Hematopoietic multipotent progenitor cell treated with erythropoietin and hydrocortisone succinate and interleukin-3 and kit ligand, for 8 days (in vitro differentiated cells): ENCODE measurements at regions not wholly inside any gene's neighbourhood (a gene's known extent, or its start where the extent isn't known, plus 50 kb on each side); places are given as distances from the start of the nearest gene placed in this dataset.

Source experiments
- DNase-seq: peaks from one replicate; pipeline ENCODE4 v3.0.0-alpha.2; 2015

DNA sequence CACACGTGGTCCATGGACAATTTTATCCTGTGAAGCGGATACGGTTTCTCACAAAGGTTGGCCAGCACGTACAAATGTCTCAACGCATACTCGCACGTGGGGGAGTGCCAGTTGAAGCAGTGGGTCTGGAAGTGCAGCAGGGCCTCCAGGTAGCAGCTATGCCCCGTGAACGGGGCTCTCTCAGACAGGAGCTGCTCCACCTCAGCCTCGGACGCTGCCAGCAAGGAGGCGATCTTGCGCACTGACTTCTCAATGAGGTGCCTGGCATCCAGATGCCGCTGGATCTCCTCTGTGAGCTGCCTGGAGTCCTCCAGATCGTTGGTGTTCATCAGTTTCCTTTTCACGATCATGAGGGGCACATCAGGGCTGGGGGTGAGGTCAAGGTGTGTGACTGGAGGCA lies 2272.0 kb downstream of the PCDH9 start:
- DNase-seq, result no peak

DNA sequence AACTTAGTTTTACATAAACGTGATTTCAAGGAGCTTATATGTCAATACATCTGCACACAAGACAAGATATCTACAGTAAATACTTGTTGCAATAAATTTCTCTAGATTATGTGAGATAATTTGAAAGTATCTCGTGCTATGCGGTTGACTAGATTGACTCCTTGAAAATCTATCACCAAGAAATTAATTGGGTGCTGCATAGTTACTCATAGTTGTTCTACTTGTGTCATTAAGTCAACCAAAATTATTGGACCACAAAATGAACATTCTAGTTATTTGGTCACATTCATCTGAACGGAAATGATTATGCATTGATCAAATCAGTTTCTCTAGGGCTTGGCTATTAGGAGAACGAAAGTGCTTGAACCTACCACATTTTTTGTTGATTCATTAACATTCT lies 2291.5 kb downstream of the PCDH9 start:
- no peak for DNase-seq

DNA sequence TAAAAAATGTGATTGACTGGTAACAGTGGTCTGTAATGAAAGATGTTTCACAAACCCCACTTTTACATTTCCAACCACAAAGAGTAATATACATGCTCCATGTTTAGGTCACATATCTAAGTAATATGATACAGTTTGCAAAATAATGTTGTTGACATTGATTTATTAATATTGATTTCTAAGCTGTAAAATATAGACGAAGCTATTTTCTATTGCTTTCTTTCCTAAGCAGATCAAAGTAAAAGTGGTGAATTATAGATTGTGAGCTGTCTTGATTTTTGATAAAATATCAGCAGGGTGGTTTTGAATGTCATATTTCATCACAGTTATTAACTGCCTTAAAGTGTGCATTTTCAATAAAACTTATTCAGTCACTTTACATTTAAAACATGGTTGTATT lies 2292.8 kb downstream of the PCDH9 start:
- no peak for DNase-seq

DNA sequence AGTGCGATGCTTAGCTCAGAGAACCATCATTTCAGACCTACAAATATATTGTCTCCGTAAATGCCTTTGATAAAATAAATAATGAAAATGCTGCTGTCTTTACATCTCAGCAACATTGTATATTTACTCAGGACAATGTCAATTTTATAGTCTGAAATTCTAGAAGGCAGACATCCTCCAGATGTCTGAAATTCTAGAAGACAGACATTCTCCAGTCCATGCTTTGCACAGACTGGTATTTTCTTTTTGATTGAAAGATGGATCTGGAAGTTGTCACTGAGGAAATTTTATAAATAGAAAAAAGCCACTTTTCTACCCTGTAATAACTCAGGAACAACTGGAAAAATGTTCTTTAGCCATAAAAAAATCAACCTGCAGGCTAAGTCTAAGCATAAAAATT lies 2293.3 kb downstream of the PCDH9 start:
- DNase-seq, result no peak

DNA sequence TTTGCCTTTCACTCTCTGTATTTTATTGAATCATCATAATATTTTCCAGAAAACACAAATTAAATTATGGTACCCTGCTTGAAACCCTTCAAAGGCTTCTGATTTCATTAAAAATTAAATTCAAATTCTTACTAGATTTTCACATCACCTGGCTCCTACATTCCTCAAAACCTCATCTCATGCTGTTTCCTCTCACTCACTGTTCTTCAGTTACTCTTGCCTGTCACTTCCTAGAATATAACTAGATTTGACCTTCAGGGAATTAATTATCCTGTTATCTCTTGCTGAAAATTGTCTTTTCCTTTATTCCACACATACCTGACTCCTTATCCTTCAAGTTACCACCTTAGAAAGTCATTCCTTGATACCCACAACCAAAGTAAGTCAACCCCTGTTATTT lies 2294.7 kb downstream of the PCDH9 start:
- DNase-seq, result no peak

DNA sequence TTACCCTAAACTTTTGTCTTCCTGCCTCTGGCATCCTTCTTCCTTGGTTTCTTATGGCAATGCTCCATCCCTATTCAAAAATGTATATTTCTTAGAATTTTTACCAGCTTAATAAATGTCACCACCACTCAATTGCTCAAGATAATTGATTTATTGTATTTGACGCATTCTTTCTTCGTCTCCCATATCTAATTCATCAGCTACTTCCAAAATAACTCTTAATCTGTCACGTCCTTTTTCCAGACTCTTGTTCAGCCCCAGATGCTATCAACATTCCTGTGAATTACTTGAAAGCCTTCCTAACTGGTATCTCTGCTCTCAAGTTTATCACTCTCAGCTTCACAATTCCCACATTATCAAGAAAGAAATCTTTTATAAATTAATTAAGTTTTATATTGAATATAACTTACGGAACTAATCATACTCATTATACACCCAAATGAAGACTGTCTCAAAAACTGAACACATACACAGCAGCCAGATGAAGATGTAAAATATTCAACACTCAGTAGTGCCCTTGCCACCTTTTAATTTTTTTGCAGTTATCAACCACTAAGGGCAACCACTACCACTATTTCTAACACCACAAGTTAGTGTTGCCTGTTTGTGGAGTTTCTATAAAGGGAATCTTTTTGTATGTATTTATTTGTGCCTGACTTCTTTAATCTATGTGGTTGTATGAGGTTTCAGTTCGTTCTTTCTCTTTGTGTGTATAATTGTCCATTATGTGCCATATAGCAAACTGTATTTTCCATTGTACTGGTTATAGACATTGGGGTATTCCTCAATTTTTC lies 2295.4 kb downstream of the PCDH9 start:
- DNase-seq, result no peak

DNA sequence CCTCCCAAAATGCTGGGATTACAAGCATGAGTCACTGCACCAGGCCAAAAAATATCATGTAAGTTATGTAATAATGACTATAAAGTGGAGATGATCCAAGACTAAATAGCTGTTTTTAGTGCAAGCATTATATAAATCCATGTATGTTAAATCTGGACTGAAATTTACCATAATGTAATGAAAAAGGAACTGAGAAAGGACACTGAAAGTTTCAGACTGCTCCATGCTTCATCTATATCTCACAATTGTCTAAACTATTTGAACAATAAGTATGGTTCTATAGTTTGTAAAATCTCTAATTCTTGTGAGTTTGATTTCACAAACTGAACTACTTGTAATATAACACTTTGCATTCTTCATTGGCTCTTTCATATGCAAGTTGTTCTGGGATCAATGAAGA lies 2299.5 kb downstream of the PCDH9 start:
- no peak for DNase-seq

DNA sequence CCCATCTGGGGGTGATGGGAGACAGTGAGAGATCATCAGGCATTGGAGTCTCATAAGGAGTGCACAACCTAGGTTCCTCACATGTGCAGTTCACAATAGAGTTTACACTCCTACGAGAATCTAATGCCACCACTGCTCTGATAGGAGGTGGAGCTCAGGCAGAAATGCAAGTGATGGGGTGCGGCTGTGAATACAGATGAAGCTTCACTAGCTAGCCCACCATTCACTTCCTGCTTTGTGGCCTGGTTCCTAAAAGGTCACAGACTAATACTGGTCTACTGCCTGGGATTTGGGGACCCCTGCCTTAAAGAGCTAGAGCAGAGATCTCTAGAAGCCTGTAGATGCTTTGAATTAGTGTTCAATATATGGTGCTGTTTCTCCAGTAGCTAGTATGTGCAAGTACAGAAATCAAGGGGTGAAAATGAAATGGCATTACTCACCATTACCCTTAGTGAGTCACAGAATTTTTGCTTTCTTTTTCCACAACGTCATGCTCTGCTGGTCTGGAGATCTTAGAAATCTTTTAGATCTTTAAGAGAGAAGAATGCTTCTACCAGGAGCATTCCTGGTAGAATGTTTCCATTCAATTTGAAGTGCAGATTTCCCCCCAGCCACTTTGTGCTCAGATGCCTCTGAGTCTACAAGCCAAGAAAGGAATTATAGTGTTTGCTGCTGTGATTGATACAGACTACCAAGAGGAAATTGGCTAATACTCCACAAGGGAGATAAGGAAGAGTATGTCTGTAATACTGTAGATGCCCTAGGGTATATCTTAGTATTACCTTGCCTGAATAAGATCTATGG lies 2301.2 kb downstream of the PCDH9 start:
- DNase-seq, result no peak

DNA sequence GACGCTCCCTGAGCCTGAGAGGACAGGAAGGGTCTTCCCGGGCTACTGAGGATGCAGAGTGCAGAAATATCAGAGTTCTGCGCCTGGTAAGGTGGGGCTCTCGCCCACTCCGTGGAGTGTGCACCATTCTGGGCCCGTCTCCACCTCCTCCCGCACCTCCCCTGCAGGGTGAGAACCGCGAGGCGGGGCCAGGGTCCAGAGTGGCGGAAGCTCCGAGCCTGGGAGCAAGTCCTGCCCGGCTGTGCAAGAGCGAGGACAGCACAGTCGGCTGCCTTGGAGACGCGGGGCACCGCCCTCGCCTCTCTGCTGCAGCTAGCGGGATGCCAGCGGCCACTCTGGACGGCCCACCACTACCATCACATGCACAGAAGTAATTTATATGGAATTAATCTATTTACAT lies 2304.4 kb downstream of the PCDH9 start:
- no peak for DNase-seq

DNA sequence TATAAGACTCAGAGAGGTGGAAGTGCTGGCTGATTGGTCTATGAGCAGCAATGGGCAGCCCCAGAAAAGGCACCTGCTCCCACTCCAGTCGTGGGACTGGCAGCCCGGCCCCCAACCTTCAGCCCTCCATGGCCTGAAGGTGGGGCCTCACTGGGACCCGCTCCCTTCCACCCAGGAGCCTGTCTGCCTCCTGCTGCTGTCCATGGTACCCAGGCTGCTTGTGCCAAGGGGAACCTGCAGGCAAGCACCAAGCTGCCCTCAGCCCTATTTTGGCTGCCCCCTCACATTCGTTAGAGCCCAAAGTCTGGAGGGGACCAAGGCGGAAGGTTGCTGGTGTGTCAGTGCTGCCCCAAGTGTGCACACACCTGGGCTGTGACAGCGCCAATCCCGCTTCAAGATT lies 2304.9 kb downstream of the PCDH9 start:
- no peak for DNase-seq

DNA sequence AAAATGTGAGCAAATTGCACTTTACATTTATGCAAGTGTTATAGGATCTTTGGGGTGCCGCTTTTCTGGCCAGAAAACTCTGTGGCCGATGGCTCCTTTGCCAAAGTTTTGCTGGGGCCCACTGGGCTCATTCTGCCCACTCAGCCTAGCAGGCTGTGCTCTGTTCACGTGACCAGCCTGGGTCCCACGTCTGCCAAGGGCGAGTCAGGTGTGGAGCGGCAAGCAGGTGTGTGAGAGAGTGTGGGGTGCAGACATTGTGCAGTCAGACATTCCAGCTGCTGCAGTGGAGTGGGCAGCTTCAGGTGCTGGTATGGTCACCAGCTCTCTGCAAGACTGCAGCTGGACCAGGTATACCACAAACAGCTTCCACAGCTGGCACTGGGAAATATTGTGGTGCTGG lies 2305.7 kb downstream of the PCDH9 start:
- DNase-seq, result no peak

DNA sequence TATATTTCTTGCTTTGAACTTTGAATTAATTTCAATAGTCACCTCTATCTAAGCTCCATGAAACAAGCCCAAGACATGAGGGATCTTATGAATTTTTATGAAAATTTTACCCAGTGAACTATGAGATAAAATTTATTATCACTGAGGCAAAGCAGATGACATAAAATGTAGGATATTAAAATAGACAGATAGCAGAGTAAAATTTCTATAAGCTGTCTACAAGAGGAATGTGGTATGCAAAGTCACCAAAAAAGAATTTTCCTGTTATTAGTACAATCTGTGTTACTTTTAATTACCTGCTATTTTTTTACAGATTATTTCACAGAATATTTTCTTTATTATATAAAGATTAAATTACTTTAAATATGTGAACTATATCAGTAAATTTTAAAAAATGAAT lies 2312.6 kb downstream of the PCDH9 start:
- no peak for DNase-seq

DNA sequence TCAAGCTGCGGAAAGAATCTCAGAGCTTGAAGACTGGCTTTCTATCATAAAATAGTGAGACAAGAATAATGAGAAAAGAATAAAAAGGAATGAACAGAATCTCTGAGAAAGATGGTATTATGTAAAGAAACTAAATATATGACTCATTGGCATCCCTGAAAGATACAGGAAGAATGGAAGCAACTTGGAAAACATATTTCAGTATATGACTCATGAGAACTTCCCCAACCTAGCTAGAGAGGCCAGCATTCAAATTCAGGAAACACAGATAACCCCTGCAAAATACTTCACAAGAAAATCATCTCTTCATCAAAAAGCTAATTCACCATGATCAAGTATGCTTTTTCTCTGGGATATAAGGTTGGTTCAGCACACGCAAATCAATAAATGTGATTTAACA lies 2318.0 kb downstream of the PCDH9 start:
- DNase-seq, result no peak

DNA sequence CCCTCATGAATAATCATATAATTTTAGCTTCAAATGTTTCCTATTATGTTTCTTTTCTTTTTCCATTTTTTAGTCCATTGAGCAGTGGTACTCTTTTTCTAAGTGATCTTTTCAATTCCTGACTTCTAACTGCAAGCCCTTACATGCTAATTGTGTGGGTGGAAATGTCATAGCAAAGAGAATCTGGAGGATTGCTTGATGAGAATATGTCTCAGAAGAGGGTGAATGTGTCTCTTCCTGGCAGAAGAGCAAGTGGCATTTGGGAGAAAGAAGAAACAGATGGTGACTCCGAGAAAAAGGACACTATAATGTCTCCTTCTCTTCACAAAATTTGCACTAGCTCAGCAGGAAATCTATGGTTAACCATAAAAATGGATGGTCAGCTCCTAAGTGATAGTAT lies 2320.0 kb downstream of the PCDH9 start:
- no peak for DNase-seq

DNA sequence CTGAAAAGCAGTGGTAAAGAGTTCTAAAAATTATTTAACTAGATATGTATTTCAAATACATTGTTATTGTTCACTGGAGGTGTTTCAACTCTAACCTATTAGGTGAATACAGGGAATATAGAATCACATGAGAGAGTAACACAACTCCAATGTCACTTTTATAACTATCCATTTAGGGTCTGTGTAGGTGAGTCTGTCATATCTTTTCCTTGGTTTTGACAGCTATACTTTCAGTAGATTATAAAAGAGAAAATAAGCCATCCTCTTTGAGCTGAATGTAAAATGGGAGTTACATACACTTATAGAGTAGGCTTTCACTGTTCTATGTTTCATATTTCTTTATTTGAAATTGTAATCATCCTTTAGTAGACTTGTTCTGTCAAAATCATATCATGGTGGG lies 2321.0 kb downstream of the PCDH9 start:
- no peak for DNase-seq

DNA sequence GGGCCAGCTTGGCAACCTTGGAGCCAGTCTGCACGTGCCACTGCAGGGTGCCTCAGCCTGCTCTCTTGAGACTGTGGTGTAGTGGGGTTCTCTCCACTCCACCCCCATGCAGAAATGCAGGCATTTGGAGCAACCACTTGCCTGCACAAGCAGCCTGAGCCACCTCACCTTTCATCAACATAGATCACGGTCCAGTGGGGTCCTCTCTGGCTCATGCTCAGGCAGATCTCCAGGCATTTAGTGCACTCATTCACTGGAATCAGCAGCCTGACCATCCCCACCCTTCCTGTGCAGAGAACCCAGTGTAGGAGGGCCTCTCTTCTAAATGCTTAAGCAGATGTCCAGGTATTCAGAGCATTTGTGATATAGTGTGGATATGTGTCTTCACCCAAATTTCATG lies 2330.1 kb downstream of the PCDH9 start:
- DNase-seq, result no peak

DNA sequence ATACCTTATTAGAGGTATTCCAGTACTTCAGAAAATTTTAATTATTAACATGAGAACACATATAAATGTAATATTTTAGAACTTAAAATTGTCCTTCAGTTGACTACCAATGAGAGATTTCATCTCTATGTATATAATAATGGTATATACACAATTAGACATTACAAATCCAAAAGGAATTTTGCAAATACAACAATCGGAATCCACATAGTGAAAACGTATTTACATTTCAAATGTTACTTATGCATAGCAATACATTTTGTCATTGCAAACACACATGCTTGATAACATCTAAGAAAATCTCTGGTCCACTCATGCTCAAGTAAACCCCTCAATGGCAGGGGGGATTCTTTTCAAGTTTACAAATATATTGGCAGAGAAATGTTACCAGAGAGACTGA lies 2345.2 kb downstream of the PCDH9 start:
- no peak for DNase-seq

DNA sequence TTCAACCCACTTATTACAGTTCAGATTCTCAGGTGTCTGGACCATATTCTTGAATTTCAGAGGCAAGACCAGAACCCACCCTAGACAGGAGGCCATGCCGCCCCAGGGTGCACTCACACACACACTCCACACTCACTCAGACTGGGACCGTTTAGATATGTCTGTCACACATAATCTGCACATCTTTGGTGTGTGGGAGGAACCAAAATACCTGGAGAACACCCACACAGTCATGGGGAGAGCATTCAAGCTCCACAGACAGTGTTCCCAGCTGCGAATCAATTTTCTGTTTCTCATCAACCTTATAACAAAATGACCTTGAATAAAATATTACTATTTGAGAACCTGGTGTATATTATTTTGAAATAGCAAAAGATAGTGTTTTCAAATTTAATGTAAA lies 2353.0 kb downstream of the PCDH9 start:
- DNase-seq, result no peak

DNA sequence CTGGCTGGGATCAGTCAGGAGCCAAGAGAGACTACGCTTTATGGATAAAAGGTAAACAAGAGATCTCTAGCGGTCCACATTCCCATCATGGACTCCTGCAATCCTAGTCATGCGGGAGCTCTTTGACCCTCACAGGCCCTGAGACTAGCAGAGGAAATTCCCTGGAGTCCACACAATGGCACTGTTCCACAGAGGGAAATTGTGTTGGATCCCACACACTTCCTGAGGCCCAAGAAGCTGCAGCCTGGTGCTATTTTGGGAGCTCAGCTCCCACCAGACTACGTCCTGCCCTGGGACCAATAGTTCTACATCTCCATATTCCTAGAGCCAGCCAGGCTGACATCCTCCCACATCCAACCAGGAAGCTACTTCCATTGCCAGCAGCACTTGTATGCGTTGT lies 2358.4 kb downstream of the PCDH9 start:
- no peak for DNase-seq

DNA sequence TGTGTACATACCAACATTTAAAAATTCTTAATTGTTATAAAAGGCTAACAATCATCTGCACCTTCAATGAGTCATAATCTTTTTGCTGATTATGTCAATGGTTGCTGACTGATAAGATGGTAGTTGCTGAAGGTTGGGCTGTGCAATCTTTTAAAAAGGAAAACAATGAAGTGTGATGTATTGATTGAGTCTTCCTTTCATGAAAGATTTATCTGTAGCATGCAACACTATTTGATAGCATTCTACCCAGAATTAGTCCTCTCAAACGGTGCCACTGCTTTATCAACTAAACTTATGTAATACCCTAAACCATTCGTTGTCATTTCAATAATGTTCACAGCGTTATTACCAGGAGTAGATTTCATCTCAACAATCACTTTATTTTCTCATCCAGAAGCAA lies 2360.6 kb downstream of the PCDH9 start:
- no peak for DNase-seq

DNA sequence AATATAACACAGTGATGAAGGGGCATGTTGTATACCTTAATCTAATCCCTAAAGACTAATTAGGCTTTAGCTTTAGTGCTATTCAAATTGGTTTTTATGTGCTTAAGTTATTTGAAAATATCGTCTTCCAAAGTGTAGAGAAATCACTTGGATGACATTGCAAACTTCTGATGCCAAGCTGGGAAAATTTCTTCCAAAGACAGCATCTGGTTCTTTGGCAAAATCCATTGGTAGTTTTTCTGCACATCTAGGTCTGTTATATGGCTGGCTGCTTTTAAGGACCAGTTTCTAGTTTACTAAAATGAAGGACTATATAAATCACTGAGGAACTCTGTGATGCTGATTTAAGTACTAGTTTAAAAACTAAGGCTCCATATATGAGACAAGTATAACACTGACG lies 2362.3 kb downstream of the PCDH9 start:
- DNase-seq, result no peak

DNA sequence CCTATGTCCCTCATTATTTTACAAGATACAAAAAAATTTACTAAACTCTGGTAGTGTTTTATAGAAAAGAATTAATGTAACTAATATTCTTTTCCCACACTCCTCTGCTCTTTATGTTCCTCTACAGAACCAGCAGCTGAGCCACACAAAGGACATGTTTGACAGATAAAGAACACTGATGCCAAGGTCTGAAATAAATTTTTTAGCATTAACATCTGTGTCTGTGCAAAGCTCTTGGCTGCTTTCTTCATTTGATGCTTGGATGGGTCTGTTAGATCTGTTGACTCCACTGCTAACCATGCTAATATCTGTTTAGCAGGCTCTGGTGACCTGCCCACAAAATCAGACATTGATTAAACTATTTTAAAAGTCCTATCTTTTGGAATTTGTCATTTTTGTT lies 2363.8 kb downstream of the PCDH9 start:
- no peak for DNase-seq

DNA sequence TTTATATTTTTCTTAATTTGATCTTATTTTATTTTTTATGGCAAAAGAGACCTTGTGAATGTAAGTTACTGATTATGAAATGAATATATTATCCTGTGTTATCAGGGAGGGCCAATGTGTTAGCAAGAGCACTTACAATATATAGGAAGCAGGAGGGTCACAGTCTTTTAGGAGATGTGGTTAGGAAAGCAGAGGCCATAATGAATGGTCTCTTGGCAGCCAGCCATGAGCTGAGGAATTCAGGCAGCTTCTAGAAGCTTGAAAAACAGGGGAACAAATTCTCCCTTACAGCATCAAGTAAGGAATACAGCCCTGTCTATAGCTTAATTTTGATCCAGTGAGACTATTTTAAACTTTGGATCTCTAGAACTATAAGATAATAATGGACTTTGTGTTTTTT lies 2374.6 kb downstream of the PCDH9 start:
- DNase-seq, result no peak

DNA sequence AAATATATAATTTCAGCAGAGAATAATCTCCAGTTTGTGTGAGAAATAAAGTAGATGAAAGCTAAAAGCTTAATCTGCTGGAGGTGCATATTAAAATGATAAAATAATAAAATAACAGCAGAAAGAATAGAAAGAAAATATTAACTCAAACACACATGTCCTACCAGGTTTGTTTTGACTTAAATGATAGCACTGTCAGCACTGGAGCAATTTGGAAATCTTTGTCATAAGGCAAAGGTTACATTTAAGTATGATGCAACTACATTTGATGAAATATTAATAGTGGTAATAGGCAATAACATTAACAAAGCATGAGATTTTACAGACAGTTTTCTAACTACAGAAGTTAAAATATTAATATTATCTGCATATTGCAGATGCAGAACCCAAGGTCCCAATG lies 2380.1 kb downstream of the PCDH9 start:
- DNase-seq, result no peak

DNA sequence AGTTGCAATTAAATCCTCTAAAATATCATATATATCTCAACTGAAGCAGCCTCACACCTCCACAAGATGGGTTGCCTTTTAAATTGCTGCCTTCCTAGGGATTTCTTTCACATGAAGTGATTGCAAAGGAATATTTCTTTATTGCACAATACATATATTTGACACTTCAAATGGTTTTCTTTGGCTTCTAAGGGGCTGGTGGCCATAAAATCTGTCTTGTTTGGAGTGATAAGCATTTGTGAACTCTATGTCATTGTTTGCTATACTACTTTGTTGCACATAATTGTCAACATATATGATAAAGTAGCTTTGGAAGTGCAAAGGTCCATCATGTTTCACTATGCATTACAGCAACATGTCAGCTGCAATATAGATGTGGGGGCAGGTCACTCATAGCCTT lies 2380.9 kb downstream of the PCDH9 start:
- DNase-seq, result no peak
